H1 (cell line): ENCODE measurements at regions not wholly inside any gene's neighbourhood (a gene's known extent, or its start where the extent isn't known, plus 50 kb on each side); places are given as distances from the start of the nearest gene placed in this dataset.

ENCODE experiments used
- CTCF ChIP-seq, 3 experiments: IDR thresholded peaks; 1 replicate in 2 of 3; 2 replicates in 1 of 3; pipeline versions ENCODE4 v1.5.1 to v1.6.1; 2011; ENCODE audit warnings: low read length in 3 of 3, mild to moderate bottlenecking in 3 of 3, inconsistent platforms in 2 of 3, low read depth in 1 of 3, moderate library complexity in 1 of 3; ENCODE audit not compliant: insufficient read depth in 1 of 3; ENCODE audit errors: control extremely low read depth in 1 of 3
- NRF1 ChIP-seq: IDR thresholded peaks from 2 replicates; pipeline ENCODE4 v1.6.1; 2011; ENCODE audit warnings: mild to moderate bottlenecking, low read depth, low read length, improper control_type of control experiment
- PHF8 ChIP-seq: fragments of 200-600 bp; sonication (generic); conservative IDR thresholded peaks from 2 replicates; pipeline ENCODE4 v1.7.1; 2012; ENCODE audit warnings: low read depth, mild to moderate bottlenecking, inconsistent platforms, low read length, moderate library complexity
- POLR2A ChIP-seq, 2 experiments: IDR thresholded peaks; 1 replicate in 1 of 2; 2 replicates in 1 of 2; pipeline ENCODE4 v1.6.1; 2011; ENCODE audit warnings: low read depth in 2 of 2, low read length in 2 of 2, mild to moderate bottlenecking in 2 of 2; ENCODE audit errors: control extremely low read depth in 1 of 2
- RAD21 ChIP-seq, 2 experiments: IDR thresholded peaks in 1 of 2; conservative IDR thresholded peaks in 1 of 2; 2 replicates each; pipeline ENCODE4 v1.6.1; 2011; ENCODE audit warnings: low read depth in 2 of 2, low read length in 2 of 2, improper control_type of control experiment in 1 of 2, inconsistent platforms in 1 of 2, mild to moderate bottlenecking in 1 of 2, moderate library complexity in 1 of 2
- SUZ12 ChIP-seq: fragments of 200-600 bp; sonication (generic); IDR thresholded peaks from 2 replicates; pipeline ENCODE4 v1.6.1; 2012; ENCODE audit warnings: mild to moderate bottlenecking, inconsistent platforms, low read length, moderate library complexity, mixed read lengths
- TF ChIP-seq, protein P1 (sequence below): fragments of 300-600 bp; sonication (generic); IDR thresholded peaks from 2 replicates; pipeline ENCODE4 v1.7.1; 2012; ENCODE audit warnings: low read length, moderate library complexity, mild to moderate bottlenecking, inconsistent platforms; ENCODE audit not compliant: insufficient replicate concordance

DNA sequence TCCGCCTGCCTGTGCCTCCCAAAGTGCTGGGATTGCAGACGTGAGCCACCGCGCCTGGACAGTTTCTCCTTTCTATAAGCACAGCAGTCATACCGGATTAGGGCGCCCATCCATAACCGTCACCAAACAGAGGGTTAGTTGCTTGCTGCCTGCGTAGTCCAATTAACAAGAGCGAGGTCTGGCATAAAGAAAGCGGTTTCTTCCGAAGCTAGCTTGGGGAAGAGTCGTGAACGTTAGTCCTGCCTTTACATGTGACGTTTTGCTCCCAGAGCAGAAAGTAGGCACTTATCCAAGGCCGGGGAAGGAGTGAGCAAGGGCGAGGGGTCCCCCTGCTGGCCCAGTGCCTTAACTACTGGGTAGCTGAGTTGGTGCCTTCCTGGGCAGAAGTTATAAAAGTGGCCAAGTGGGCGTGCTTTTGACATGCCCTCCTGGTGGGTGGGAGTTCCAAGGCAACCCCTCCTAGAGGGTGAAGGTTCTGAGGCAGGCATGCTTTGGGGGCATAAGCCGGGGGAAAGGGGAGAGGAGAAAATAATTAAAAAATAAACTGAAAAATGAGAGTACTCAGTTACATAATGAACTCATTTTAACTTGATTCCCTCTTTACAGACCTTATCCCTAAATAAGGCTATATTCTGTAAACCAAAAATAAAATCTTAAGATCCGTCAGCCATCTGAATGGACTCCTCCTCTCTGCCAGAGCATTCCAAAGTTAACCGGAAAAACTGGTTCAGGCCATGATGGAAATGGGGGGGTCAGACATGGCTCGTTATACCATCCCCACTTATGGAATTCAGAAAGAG, 88.0 kb downstream of the FAM217A start:
- TF ChIP-seq, protein P1, sequence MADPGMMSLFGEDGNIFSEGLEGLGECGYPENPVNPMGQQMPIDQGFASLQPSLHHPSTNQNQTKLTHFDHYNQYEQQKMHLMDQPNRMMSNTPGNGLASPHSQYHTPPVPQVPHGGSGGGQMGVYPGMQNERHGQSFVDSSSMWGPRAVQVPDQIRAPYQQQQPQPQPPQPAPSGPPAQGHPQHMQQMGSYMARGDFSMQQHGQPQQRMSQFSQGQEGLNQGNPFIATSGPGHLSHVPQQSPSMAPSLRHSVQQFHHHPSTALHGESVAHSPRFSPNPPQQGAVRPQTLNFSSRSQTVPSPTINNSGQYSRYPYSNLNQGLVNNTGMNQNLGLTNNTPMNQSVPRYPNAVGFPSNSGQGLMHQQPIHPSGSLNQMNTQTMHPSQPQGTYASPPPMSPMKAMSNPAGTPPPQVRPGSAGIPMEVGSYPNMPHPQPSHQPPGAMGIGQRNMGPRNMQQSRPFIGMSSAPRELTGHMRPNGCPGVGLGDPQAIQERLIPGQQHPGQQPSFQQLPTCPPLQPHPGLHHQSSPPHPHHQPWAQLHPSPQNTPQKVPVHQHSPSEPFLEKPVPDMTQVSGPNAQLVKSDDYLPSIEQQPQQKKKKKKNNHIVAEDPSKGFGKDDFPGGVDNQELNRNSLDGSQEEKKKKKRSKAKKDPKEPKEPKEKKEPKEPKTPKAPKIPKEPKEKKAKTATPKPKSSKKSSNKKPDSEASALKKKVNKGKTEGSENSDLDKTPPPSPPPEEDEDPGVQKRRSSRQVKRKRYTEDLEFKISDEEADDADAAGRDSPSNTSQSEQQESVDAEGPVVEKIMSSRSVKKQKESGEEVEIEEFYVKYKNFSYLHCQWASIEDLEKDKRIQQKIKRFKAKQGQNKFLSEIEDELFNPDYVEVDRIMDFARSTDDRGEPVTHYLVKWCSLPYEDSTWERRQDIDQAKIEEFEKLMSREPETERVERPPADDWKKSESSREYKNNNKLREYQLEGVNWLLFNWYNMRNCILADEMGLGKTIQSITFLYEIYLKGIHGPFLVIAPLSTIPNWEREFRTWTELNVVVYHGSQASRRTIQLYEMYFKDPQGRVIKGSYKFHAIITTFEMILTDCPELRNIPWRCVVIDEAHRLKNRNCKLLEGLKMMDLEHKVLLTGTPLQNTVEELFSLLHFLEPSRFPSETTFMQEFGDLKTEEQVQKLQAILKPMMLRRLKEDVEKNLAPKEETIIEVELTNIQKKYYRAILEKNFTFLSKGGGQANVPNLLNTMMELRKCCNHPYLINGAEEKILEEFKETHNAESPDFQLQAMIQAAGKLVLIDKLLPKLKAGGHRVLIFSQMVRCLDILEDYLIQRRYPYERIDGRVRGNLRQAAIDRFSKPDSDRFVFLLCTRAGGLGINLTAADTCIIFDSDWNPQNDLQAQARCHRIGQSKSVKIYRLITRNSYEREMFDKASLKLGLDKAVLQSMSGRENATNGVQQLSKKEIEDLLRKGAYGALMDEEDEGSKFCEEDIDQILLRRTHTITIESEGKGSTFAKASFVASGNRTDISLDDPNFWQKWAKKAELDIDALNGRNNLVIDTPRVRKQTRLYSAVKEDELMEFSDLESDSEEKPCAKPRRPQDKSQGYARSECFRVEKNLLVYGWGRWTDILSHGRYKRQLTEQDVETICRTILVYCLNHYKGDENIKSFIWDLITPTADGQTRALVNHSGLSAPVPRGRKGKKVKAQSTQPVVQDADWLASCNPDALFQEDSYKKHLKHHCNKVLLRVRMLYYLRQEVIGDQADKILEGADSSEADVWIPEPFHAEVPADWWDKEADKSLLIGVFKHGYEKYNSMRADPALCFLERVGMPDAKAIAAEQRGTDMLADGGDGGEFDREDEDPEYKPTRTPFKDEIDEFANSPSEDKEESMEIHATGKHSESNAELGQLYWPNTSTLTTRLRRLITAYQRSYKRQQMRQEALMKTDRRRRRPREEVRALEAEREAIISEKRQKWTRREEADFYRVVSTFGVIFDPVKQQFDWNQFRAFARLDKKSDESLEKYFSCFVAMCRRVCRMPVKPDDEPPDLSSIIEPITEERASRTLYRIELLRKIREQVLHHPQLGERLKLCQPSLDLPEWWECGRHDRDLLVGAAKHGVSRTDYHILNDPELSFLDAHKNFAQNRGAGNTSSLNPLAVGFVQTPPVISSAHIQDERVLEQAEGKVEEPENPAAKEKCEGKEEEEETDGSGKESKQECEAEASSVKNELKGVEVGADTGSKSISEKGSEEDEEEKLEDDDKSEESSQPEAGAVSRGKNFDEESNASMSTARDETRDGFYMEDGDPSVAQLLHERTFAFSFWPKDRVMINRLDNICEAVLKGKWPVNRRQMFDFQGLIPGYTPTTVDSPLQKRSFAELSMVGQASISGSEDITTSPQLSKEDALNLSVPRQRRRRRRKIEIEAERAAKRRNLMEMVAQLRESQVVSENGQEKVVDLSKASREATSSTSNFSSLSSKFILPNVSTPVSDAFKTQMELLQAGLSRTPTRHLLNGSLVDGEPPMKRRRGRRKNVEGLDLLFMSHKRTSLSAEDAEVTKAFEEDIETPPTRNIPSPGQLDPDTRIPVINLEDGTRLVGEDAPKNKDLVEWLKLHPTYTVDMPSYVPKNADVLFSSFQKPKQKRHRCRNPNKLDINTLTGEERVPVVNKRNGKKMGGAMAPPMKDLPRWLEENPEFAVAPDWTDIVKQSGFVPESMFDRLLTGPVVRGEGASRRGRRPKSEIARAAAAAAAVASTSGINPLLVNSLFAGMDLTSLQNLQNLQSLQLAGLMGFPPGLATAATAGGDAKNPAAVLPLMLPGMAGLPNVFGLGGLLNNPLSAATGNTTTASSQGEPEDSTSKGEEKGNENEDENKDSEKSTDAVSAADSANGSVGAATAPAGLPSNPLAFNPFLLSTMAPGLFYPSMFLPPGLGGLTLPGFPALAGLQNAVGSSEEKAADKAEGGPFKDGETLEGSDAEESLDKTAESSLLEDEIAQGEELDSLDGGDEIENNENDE = no peak
- TF ChIP-seq CTCF (IDR thresholded peaks at IDR 0.05; ENCODE audit: control extremely low read depth in 1 of 3, insufficient read depth in 1 of 3, low read depth in 1 of 3, low read length in 3 of 3) (peak; percentile 91 to 98 (median 93)), NRF1 (no peak), PHF8 (no peak), SUZ12 (no peak), RAD21 (IDR thresholded peaks at IDR 0.05 in 1 of 2, conservative IDR thresholded peaks at IDR 0.05 in 1 of 2; ENCODE audit: low read depth in 2 of 2, low read length in 2 of 2) (peak; percentile 90 to 96), POLR2A (IDR thresholded peaks at IDR 0.05; ENCODE audit: control extremely low read depth in 1 of 2, low read depth in 2 of 2, low read length in 2 of 2) (no peak)
